CD4-positive, alpha-beta T cell treated with Interferon alpha-2 for 1 hour (primary cell): ENCODE measurements at regions not wholly inside any gene's neighbourhood (a gene's known extent, or its start where the extent isn't known, plus 50 kb on each side); places are given as distances from the start of the nearest gene placed in this dataset.
A peak's percentile ranks its signal among the peaks of the same experiment; 100 is the strongest.

Experiments
- DNase-seq, 2 donors: peaks; one replicate each; pipeline ENCODE4 v3.0.0-alpha.2; 2020 to 2022

- no peak for DNase-seq
These were observed 631.0 kb downstream of the SQOR start for GRCh38 chr15:46265664-46266347.

GRCh38 chr15:46266661-46267060 is 631.8 kb downstream of the SQOR start:
- no peak for DNase-seq

GRCh38 chr15:46270481-46271147 is 635.8 kb downstream of the SQOR start:
- DNase-seq: no peak

GRCh38 chr15:46275701-46276100 is 640.9 kb downstream of the SQOR start:
- no peak for DNase-seq

- DNase-seq: no peak
These were observed 642.6 kb downstream of the SQOR start for GRCh38 chr15:46277451-46277850.

- no peak for DNase-seq
These were observed 643.2 kb downstream of the SQOR start for GRCh38 chr15:46278062-46278461.

- no peak for DNase-seq
These were observed 643.8 kb downstream of the SQOR start for GRCh38 chr15:46278486-46279090.

- DNase-seq: no peak
These were observed 646.1 kb downstream of the SQOR start for GRCh38 chr15:46280762-46281542.

- no peak for DNase-seq
These were observed 658.7 kb downstream of the SQOR start for GRCh38 chr15:46293550-46293949.

- no peak for DNase-seq
These were observed 661.2 kb downstream of the SQOR start for GRCh38 chr15:46296002-46296401.

- DNase-seq: no peak
These were observed 662.0 kb downstream of the SQOR start for GRCh38 chr15:46296797-46297196.

- DNase-seq: no peak
These were observed 662.9 kb downstream of the SQOR start for GRCh38 chr15:46297766-46298165.

GRCh38 chr15:46300716-46301115 is 665.9 kb downstream of the SQOR start:
- DNase-seq: no peak

GRCh38 chr15:46301291-46301690 is 666.5 kb downstream of the SQOR start:
- no peak for DNase-seq

GRCh38 chr15:46301826-46302225 is 667.0 kb downstream of the SQOR start:
- no peak for DNase-seq

- DNase-seq: no peak
These were observed 669.5 kb downstream of the SQOR start for GRCh38 chr15:46304321-46304720.

GRCh38 chr15:46307746-46308145 is 672.9 kb downstream of the SQOR start:
- DNase-seq: no peak

GRCh38 chr15:46309914-46310313 is 675.1 kb downstream of the SQOR start:
- no peak for DNase-seq

GRCh38 chr15:46312133-46312740 is 677.4 kb downstream of the SQOR start:
- peak; percentile 23 to 45 for DNase-seq

GRCh38 chr15:46315434-46315833 is 680.6 kb downstream of the SQOR start:
- DNase-seq: no peak

GRCh38 chr15:46316024-46316423 is 681.2 kb downstream of the SQOR start:
- no peak for DNase-seq

GRCh38 chr15:46317029-46317428 is 682.2 kb downstream of the SQOR start:
- no peak for DNase-seq

GRCh38 chr15:46322753-46323152 is 687.9 kb downstream of the SQOR start:
- no peak for DNase-seq
